Parathyroid adenoma (tissue), 2 donors: ENCODE measurements at regions not wholly inside any gene's neighbourhood (a gene's known extent, or its start where the extent isn't known, plus 50 kb on each side); places are given as distances from the start of the nearest gene placed in this dataset.

Experiments used
- H2AFZ ChIP-seq: fragments of 300-600 bp; sonication (generic); one replicate; pipeline ENCODE4 v1.7.0; 2017; ENCODE audit warnings: antibody characterized with exemption, mild to moderate bottlenecking
- H3K27ac ChIP-seq: fragments of 300-600 bp; sonication (generic); one replicate; pipeline ENCODE4 v1.7.0; 2017
- H3K27me3 ChIP-seq: fragments of 300-600 bp; sonication (generic); one replicate; pipeline ENCODE4 v1.7.0; 2017; ENCODE audit warnings: low read length; ENCODE audit not compliant: control insufficient read depth, insufficient read depth
- H3K36me3 ChIP-seq: fragments of 300-600 bp; sonication (generic); one replicate; pipeline ENCODE4 v1.7.0; 2017; ENCODE audit warnings: low read length; ENCODE audit not compliant: control insufficient read depth, insufficient read depth
- H3K4me1 ChIP-seq: fragments of 300-600 bp; sonication (generic); one replicate; pipeline ENCODE4 v1.7.0; 2017; ENCODE audit warnings: control low read depth
- H3K4me2 ChIP-seq: fragments of 300-600 bp; sonication (generic); one replicate; pipeline ENCODE4 v1.7.0; 2017; ENCODE audit warnings: low read length
- H3K4me3 ChIP-seq: fragments of 300-600 bp; sonication (generic); one replicate; pipeline ENCODE4 v1.7.0; 2017; ENCODE audit warnings: low read depth, low read length
- H3K79me2 ChIP-seq: fragments of 300-600 bp; sonication (generic); one replicate; pipeline ENCODE4 v1.7.0; 2017; ENCODE audit warnings: control low read depth
- H3K9ac ChIP-seq: fragments of 300-600 bp; sonication (generic); one replicate; pipeline ENCODE4 v1.7.0; 2017; ENCODE audit warnings: mild to moderate bottlenecking
- H3K9me3 ChIP-seq: fragments of 300-600 bp; sonication (generic); one replicate; pipeline ENCODE4 v1.7.0; 2017; ENCODE audit warnings: low read length; ENCODE audit not compliant: control insufficient read depth
- CTCF ChIP-seq: fragments of 300-600 bp; sonication (generic); IDR thresholded peaks from one replicate; pipeline ENCODE4 v1.7.0; 2017; ENCODE audit warnings: antibody characterized with exemption, mild to moderate bottlenecking
- donor health status: primary hyperparathyroidism.

- H3K79me2 ChIP-seq = no peaks in the 10 kb centered on the region
- TF ChIP-seq CTCF = no peak
- H3K9me3 ChIP-seq = no peaks in the 10 kb centered on the region
- no peak overlapping the region for H2AFZ ChIP-seq
- no peak overlapping the region for H3K4me3 ChIP-seq
- H3K27me3 ChIP-seq = no peaks in the 10 kb centered on the region
- H3K36me3 ChIP-seq = no peaks in the 10 kb centered on the region
- no peak overlapping the region for H3K4me2 ChIP-seq
- H3K9ac ChIP-seq = no peak overlapping the region
- H3K27ac ChIP-seq = no peak overlapping the region
- no peaks in the 10 kb centered on the region for H3K4me1 ChIP-seq
Measured at GRCh38 chr14:96660667-96661066, 136.5 kb upstream of the VRK1 start.

GRCh38 chr14:96661244-96661969 is 135.8 kb upstream of the VRK1 start:
- TF ChIP-seq CTCF = no peak
- Histone ChIP-seq H3K36me3 (no peaks in the 10 kb centered on the region), H3K79me2 (no peaks in the 10 kb centered on the region), H3K27ac (no peak overlapping the region), H3K9me3 (no peaks in the 10 kb centered on the region), H3K4me1 (no peaks in the 10 kb centered on the region), H2AFZ (no peak overlapping the region), H3K4me2 (no peak overlapping the region), H3K27me3 (no peaks in the 10 kb centered on the region), H3K9ac (no peak overlapping the region), H3K4me3 (no peak overlapping the region)

GRCh38 chr14:96662116-96662970 is 134.8 kb upstream of the VRK1 start:
- H3K4me2 ChIP-seq = no peak overlapping the region
- no peak overlapping the region for H2AFZ ChIP-seq
- no peaks in the 10 kb centered on the region for H3K27me3 ChIP-seq
- no peaks in the 10 kb centered on the region for H3K36me3 ChIP-seq
- TF ChIP-seq CTCF = no peak
- no peak overlapping the region for H3K9ac ChIP-seq
- H3K4me3 ChIP-seq = no peak overlapping the region
- no peaks in the 10 kb centered on the region for H3K79me2 ChIP-seq
- H3K9me3 ChIP-seq = no peaks in the 10 kb centered on the region
- no peaks in the 10 kb centered on the region for H3K4me1 ChIP-seq
- no peak overlapping the region for H3K27ac ChIP-seq

GRCh38 chr14:96663076-96663475 is 134.1 kb upstream of the VRK1 start:
- Histone ChIP-seq H3K4me1 (no peaks in the 10 kb centered on the region), H2AFZ (no peak overlapping the region), H3K27me3 (no peaks in the 10 kb centered on the region), H3K4me2 (no peak overlapping the region), H3K9me3 (no peaks in the 10 kb centered on the region), H3K9ac (no peak overlapping the region), H3K27ac (no peak overlapping the region), H3K36me3 (no peaks in the 10 kb centered on the region), H3K4me3 (no peak overlapping the region), H3K79me2 (no peaks in the 10 kb centered on the region)
- TF ChIP-seq CTCF = no peak
